Occipital lobe (tissue), 1 donor: ENCODE measurements at regions not wholly inside any gene's neighbourhood (a gene's known extent, or its start where the extent isn't known, plus 50 kb on each side); places are given as distances from the start of the nearest gene placed in this dataset.

Experiments used
- DNase-seq: peaks from one replicate; lab custom pipeline; 2025; lab: John Stamatoyannopoulos, UW

DNA sequence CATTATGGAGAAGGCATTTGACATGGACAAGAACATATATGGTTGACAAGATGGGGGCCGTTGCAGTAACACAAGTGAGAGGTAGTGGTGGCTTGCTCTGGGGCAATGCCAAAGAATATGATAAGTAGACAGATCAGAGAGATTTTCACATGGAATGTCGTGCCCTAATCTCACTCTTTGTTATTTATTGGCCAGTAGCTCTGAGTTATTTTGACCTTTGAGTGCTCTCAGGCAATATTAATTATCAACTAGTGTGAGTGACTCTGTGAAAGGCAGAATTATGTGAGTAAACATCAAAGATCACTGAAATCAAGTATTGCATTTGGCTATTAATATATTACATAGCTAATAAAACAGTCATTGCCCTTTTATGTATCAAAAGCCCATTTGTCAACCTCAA, 164.9 kb upstream of the ADAMTS9 start:
- no peak for DNase-seq

DNA sequence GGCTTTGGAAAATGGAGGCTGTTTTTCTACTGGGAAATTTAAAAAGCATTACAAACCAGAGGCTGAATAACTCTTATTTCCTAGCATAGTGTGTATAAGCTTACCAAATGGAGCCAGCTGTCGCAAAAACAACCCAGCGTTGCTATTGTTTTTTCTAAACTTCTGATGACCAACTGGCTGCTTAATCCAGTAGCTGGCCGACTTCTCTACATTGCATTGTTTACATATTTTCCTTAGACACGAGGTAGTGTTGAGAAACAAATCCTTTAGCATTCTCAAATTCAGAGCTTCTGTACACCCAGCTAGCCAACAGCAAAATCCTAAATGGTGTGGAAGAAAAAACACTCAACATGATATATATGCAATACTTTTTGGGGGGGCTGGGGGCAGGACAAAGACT, 161.0 kb upstream of the ADAMTS9 start:
- DNase-seq, result no peak

DNA sequence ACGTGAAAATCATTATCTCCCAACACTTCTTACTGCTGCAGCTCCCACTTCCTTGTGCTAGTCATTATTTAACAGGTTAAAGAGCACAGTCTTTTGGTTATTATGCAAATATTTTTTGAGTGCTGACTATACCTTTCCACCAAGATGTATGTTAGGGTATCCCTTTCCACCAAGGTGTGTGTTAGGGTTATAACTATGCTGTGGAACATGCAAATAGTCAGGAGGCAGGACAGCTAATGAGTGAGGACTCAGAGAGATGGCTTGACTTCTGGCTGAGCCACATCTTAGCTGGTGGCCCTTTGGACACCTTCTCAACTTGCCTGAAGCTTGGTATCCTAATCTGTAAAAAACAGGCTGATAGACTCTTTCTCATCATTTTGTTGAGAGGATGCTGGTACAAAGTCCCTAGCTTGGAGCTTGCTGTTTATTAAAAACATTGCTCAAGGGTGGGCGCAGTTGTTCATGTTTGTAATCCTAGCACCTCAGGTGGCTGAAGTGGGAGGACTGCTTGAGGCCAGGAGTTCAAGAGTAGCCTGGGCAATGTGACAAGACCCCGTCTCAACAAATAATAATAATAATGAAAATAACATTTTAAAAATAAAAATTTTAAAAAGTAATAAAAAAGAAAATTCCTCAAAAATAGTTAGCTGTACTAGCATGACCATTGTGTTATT, 160.5 kb upstream of the ADAMTS9 start:
- no peak for DNase-seq

DNA sequence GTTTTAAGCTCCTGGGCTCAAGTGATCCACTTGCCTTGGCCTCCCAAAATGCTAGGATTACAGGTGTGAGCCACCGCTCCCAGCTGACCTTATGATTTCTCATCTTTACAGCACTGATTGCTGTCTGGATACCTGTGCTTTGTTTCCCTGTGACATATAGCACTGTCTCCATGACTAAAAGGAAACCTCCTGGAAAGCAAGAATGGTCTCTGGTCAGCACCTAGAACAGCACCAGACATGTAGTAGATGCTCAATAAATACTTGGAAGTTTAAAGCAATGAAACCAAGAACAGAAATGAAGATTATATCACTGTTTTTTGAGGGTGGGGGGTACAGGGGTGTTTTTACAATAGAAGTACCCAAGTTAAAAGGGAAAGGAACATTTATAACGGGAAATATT, 156.8 kb upstream of the ADAMTS9 start:
- no peak for DNase-seq

DNA sequence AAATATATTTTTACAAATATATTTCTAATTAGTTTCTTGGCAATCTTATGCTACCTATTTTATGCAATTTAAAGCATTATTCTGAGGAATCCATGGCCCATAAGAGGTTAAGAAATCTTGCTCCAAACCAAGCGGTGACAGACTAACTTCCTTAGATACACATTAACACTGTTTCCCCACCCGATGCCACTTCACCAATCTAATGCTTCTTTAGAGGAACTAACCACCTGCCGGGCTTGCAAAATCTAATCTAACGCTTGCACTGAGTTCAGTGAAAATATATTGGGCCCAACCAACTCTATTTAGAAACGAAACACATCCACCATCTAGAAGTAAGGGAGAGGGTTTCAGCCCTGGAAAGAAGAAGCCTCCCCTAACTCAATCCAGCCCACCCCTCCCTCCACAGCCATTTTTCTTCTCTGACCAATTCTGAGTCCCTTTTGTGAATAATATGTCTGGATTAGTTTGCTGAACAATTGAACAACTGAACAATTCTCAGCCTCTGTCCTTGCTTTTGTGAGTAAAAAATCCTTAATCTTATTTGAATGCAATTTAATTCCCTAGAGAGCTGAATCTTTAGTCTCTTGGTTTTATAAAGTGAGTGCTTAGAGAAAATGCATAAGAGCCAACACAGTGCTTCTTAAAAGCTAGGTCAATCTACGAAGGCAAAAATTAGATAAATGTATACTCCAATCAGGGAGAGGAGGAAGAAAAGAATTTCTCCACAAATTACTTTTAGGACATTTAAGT, 150.4 kb upstream of the ADAMTS9 start:
- DNase-seq, result no peak

DNA sequence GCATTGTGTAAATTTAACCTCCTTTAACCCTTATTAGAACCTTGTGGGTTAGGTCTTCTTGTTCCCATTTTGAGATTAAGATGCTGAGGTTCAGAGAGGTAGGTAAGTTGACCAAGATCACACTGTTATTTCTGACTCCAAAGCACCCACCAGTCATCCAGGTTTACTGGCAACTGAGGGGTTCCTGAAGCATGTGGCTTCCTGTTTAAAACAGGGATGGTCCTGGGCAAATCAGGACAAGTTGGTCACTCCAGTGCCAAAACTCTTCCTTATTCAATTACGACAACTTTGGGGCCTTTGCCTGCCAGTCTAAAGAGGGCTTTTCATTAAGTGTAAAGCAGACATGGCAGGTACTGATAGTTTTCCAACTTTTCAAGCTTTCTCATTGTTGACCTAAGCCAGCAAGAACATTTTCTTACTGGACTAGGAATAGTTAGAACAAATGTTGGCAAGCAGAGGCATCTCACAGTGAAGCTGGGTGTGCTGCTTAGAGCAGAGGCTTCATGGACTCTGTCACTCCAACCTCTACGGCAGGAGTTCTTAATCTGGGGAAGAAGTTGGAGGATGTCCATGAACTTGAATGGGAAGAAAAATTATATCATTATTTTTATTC, 149.4 kb upstream of the ADAMTS9 start:
- DNase-seq, result no peak

DNA sequence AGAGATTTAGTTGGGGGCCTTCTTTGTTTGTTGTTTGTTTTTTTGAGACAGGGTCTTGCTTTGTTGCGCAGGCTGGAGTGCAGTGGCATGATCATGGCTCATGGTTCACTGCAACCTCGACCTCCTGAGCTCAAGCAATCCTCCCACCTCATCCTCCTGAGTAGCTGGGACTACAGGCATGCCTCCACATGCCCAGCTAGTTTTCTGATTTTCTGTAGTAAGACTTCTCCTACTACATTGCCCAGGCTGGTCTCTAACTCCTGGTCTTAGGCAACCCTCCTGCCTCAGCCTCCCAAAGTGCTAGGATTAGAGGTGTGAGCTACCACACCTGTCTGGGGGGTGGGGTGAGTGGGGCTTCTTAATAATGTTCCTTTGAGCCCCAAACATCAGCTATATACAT, 148.3 kb upstream of the ADAMTS9 start:
- DNase-seq, result no peak

DNA sequence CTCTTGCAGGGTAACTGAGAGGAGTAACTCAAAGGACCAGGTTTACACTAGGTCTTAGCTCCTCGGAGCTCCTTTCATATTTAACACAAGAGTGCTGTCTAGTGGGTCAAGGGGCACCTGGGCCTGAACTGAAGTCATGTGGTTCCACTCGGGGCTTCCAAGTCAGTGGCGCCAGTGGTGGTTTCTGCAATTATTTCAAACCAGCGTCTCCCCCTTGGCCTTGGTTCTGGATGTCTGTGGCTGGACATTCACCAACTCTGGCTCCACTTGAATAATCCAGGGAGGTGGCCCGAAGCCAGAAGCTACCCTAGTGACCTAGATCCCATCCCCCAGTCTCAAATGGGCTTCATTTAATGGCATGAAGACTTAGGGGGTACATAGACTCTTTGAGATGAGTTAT, 144.3 kb upstream of the ADAMTS9 start:
- DNase-seq, result no peak

DNA sequence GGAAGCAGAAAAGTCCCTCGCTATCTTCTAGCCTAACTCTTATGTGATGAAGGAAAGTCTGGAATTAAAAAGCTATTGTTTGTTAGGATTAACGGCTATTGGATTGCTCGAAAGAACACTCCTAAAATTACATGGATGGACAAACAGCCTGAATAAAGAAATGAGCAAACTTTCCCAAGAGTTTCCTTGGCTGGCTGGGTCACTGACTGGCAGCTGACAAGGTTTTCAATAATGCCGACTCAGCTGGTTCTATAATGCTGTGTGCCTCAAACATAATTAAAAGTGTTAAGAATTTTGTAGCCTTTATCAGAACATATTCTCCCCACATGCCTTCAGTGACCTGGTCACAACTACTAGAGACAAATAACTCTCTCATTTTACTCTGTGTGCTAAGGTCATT, 142.9 kb upstream of the ADAMTS9 start:
- no peak for DNase-seq

DNA sequence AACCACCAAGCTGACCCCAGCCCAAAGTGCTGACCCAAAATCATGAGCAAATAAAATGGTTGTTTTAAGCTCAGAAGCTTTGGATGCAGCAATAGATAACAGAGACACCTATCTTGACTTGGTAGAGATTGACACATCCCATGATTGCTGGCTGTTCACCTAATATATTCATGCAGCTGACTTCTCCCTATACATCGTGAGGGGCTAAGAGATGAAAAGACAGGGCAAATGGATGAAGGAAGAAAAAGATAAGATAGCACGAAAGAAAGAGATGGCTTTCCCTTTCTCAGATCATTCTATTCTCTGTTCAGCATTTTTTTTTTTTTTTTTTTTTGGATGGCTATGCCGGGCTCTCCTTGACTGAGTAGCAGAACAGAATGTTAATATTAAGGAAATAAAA, 141.5 kb upstream of the ADAMTS9 start:
- DNase-seq, result no peak

DNA sequence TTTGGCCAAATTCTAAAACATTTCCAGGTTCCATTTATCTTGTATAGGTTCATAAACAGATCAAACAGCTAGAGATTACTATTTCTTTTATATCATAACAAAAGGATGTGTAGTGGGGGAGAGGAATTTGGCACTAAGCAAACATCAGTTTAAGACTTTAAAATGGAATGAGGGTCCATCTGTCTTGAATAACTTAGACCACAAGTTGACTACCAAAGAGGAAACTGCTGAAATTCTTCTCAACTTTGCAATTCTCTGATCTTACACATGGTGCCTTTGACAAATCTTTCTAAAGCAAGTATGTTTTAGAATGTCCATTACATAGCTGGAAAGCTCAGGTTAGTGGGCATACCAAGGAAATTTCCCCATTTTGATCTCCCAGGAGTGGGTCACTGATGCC, 140.5 kb upstream of the ADAMTS9 start:
- no peak for DNase-seq

DNA sequence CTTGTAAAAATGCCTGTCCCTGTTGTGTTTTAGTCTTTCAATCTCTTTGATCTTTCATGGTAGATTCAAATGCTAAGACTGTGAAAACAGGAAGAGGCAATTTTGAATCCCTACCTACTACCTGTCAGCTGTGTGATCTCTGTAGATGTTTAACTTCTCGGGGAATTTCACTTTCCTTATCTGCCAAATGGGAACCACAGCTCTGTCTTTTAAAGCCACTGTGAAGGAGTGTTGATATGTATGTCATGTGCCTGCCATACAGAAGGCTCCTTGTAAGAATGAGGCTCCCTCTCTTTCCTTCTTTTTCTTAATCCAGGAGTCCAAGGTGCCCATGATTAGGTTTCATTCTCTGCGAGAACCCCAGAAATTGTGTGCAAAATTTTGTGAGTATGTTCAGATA, 139.6 kb upstream of the ADAMTS9 start:
- no peak for DNase-seq

DNA sequence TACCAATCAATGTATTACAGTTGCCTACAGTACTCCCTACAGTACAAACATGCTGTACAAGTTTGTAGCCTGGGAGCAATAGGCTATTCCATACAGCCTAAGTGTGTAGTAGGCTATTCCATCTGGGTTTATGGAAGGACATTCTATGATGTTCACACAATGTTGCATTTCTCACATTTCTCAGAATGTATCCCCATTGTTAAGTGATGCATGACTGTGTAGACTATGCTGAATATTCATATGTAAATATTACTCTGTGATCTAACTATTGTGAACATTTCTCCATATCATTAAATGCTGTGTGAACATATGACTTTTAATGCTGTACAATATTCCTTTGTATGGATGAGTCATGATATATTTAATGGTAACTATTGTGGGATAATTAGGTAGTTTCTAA, 139.2 kb upstream of the ADAMTS9 start:
- no peak for DNase-seq

DNA sequence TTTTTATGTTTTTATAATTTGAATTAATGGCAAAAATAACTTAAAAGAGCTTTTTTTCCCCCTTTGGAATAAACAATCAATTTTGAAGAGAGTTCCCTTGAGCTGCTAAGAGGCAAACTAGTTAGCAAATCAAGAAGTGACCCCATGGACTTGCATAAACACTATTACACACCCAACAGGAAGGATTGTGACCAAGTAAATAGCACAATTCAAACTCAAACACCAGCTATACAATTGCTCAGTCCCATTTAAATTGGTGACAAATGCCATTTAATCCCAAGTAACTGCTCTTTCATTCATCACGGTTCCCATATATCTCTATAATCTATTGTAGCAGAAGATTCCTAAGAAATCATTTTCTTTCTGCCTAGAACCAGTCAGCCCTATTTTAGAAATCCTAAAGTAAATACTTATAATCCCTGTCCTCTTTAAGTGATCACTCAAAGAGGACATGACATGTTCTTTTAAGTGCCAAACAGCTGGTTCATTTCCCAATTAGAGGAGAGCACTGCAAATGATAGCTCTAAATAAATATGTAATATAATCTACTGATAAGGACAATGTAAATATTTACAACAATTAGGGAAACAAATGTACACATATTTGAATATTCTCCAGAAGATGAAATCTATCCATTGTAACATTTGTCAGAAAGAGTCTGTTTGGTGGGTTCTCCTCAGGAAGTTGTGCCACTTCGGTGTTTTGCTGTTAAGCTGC, 137.8 kb upstream of the ADAMTS9 start:
- no peak for DNase-seq

DNA sequence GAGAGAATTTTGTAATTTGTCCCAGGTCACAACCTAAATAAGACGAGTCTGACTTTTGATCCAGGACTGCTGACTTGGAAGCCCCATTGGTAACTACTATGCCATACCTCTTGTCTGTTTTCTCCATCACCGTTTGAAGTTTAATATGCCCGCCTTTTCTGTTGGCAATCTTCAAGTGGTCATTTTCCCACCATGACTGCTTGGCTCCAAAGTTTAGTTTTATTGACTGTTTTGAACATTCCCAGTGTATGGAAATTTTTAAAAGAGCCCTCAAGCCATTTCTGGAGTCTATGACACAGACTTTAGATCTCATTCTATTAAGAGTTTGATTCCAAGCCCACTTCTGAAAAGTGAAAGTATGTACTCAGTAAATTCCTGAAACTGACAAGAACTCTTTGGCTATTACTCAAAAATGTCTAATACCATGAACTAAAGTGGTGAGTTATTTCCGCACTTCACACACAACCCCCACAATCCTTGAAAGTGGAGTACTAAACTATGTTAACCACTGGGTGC, 136.7 kb upstream of the ADAMTS9 start:
- DNase-seq, result no peak

DNA sequence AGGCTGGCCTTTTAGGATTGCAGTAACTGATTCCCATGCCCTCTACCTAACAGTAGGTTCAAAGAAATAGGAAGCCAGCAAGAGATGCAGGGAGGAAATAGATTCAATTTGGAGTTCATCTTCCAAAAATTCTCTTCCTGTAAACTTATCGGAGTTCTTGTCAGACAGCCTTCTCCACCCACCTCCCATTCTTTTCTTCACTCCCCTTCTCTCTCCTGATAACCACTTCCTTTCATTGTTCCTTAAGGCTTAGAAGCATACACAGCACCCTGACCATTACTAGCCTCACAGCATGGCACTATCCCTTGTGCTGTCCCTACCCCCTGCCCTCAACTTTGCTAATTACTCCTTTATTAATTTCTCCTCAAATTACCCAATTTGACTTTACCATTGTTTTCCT, 130.4 kb upstream of the ADAMTS9 start:
- DNase-seq, result no peak

DNA sequence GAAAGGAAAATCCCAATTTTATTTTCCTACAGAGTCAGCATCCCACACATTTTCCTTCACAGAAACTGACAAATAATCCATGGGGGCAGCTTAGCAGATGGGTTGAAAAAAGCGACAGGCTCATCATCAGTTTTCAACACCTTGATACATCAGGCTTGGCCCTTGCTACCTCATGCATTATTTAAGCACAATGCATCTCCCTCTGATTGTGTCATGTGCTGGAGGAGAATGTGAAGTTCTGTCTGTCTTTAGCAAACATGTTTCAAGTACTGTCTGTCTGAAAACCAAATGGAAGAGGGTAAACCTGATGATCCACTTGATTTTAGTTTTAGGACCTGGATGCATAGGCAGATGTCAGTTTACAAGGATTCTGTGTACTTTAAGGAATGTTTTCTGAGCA, 128.6 kb upstream of the ADAMTS9 start:
- DNase-seq, result no peak

DNA sequence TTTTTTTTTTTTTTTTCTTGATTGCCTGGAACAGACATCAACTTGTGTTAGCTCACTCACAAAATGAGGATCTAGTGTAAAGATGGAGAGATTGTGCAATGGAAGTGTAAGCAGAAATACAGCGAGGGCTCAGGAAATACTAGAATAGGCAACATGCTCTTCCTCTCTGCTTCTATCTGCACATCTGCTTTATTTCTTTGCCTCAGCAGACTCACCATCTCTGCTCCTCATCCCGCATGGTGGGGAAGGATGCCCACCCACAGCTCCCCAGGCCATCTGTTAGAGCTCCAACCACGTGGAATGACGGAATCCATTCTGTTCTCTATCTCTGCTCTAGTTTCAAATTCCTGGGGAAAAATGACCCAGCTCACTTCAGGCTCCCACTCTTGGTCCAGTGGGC, 128.0 kb upstream of the ADAMTS9 start:
- no peak for DNase-seq

DNA sequence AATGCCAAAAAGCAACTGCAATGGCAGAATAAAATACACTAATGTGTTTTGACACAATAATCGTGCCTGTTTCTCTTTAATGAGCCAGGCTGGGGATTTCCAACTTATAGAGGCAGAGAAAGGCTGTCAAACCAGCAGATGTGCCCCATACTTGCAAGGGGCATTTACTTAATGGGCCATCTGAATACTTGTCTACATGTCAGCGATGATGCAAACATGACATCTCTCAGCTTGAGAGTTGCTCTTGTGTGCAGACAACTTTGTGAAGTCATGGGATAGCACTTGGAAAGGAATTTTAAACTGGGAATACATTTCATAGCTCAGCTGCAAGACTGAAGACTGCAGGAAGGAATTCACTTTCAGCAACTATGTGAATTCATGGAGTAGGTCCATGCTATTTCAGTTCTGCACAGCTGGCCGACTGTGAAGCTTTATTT, 127.4 kb upstream of the ADAMTS9 start:
- no peak for DNase-seq

DNA sequence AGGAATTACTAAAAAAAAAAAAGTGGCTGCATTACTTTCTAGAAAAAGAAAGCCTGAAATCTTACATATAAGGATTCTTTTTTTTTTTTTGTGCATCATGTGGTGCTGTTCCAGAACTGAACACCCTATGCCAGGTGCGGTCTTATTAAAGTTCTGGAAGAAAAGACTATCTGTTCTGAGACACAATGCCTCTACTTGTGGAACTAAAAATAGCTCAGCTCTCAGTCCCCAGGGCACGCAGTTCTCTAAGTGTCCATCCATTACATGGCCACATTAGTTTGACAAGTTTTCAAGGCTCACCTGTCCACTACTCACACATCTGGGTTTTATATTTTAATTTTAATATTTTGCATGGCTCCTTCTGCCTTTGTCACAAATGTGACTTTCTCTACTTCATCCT, 126.6 kb upstream of the ADAMTS9 start:
- DNase-seq, result no peak

DNA sequence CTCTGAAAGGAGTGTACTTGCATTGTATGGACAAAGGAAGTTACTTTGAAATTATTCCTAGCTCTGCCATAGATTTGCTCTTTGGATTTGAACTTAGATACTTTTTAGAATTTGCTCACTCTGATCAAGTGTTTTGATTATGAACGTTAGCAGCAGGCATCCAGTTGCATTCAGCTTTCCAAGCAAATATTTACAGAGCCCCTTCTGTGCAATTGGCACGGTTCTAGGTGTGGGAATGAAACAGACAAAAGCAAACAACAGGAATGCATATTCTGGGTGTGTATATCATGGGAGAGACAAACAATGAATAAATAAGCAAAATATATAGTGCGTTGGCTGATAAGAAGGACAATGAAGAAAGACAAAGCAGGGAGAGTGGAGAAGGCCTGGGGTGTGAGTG, 125.5 kb upstream of the ADAMTS9 start:
- no peak for DNase-seq

DNA sequence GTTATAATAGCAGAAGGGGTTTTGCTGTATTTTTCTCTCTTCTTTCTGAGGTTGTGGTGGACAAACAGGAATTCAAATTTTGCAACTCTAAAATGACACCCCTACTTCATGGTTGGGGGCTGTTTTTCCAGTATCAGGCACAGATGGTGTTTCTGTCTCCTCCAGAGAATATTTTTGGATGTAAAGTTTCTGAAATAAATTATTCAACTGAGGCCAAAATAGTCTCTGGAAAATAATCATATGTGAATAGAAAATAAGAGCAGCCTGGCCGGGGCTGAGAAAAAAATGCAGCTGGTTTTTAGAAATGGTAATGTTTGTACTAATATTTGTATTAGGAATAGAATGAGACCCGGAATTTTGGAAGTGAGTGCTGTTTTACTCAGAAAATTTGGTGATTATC, 121.3 kb upstream of the ADAMTS9 start:
- DNase-seq, result no peak
